ENCODE measurements at regions not wholly inside any gene's neighbourhood (a gene's known extent, or its start where the extent isn't known, plus 50 kb on each side); places are given as distances from the start of the nearest gene placed in this dataset.
"Not testable (repeated sequence)": the region's sequence is repeated elsewhere in the genome, so short reads cannot be mapped to it uniquely, and the experiment has no call there.

- DNase-seq, result peak; percentile 88
Measured at GRCh38 chr6:68575765-68576439, 59.2 kb upstream of the ADGRB3 start.

GRCh38 chr6:68572975-68573374 lies 62.1 kb upstream of the ADGRB3 start:
- no peak for DNase-seq

- peak; percentile 7 for DNase-seq
Measured at GRCh38 chr6:68572525-68572924, 62.6 kb upstream of the ADGRB3 start.

- DNase-seq, result peak; percentile 74
Measured at GRCh38 chr6:68559716-68560115, 75.4 kb upstream of the ADGRB3 start.

- DNase-seq, result peak; percentile 42
Measured at GRCh38 chr6:68559070-68559469, 76.0 kb upstream of the ADGRB3 start.

GRCh38 chr6:68546620-68547019 lies 88.5 kb upstream of the ADGRB3 start:
- no peak for DNase-seq

- DNase-seq, result no peak
Measured at GRCh38 chr6:68544450-68544849, 90.6 kb upstream of the ADGRB3 start.

GRCh38 chr6:68533339-68533795 lies 101.7 kb upstream of the ADGRB3 start:
- DNase-seq, result no peak

GRCh38 chr6:68527691-68528090 lies 107.4 kb upstream of the ADGRB3 start:
- no peak for DNase-seq

- no peak for DNase-seq
Measured at GRCh38 chr6:68506911-68507310, 128.2 kb upstream of the ADGRB3 start.

GRCh38 chr6:68502946-68503345 lies 132.1 kb upstream of the ADGRB3 start:
- no peak for DNase-seq

- DNase-seq, result no peak
Measured at GRCh38 chr6:68497927-68498326, 137.2 kb upstream of the ADGRB3 start.

- not testable (repeated sequence) for DNase-seq
Measured at GRCh38 chr6:68494880-68495279, 140.2 kb upstream of the ADGRB3 start.

GRCh38 chr6:68476611-68477010 lies 158.5 kb upstream of the ADGRB3 start:
- DNase-seq, result no peak

GRCh38 chr6:68473433-68474210 lies 161.5 kb upstream of the ADGRB3 start:
- no peak for DNase-seq

- no peak for DNase-seq
Measured at GRCh38 chr6:68468244-68468884, 166.7 kb upstream of the ADGRB3 start.

- no peak for DNase-seq
Measured at GRCh38 chr6:68458447-68458846, 176.6 kb upstream of the ADGRB3 start.

- DNase-seq, result no peak
Measured at GRCh38 chr6:68447112-68447511, 188.0 kb upstream of the ADGRB3 start.

- no peak for DNase-seq
Measured at GRCh38 chr6:68445926-68446325, 189.2 kb upstream of the ADGRB3 start.

- DNase-seq, result no peak
Measured at GRCh38 chr6:68443704-68444103, 191.4 kb upstream of the ADGRB3 start.

- no peak for DNase-seq
Measured at GRCh38 chr6:68427630-68428029, 207.5 kb upstream of the ADGRB3 start.

GRCh38 chr6:68410021-68410420 lies 225.1 kb upstream of the ADGRB3 start:
- no peak for DNase-seq

GRCh38 chr6:68400396-68400795 lies 234.7 kb upstream of the ADGRB3 start:
- no peak for DNase-seq

- DNase-seq, result no peak
Measured at GRCh38 chr6:68391953-68392352, 243.1 kb upstream of the ADGRB3 start.
